HEK293 (cell line): ENCODE measurements at regions not wholly inside any gene's neighbourhood (a gene's known extent, or its start where the extent isn't known, plus 50 kb on each side); places are given as distances from the start of the nearest gene placed in this dataset.

Experiments used
- CTCF ChIA-PET: fragments of 350-600 bp; formaldehyde crosslinking; extraction: SDS; loops from one replicate; lab custom pipeline; 2021; ENCODE audit warnings: antibody characterized with exemption; lab: Yijun Ruan, JAX
- POLR2A ChIA-PET: fragments of 300-600 bp; formaldehyde crosslinking; extraction: SDS; loops from one replicate; lab custom pipeline; 2020; ENCODE audit warnings: antibody characterized with exemption, inconsistent platforms; lab: Yijun Ruan, JAX
- H3K27ac ChIP-seq: fragments of 200-500 bp; sonication (Bioruptor generic); 2 replicates; pipeline ENCODE4 v1.5.1; 2014; ENCODE audit warnings: low read depth, low read length, control low read depth, inconsistent platforms; ENCODE audit errors: extremely low read depth
- H3K36me3 ChIP-seq, 2 experiments: fragments of 200-500 bp in 1 of 2; sonication (Bioruptor generic) in 1 of 2; 1 replicate in 1 of 2; 2 replicates in 1 of 2; pipeline ENCODE4 v1.5.1; 2014 to 2017; ENCODE audit warnings: inconsistent platforms in 2 of 2, low read length in 2 of 2; ENCODE audit not compliant: control insufficient read depth in 2 of 2, insufficient read depth in 1 of 2
- H3K4me1 ChIP-seq: fragments of 200-500 bp; sonication (Bioruptor generic); 2 replicates; pipeline ENCODE4 v1.5.1; 2014; ENCODE audit warnings: mild to moderate bottlenecking, low read length, inconsistent platforms; ENCODE audit not compliant: control insufficient read depth, insufficient read depth
- H3K4me3 ChIP-seq: 2 replicates; pipeline ENCODE4 v1.5.1; 2011; ENCODE audit warnings: low read depth, mild to moderate bottlenecking, control low read depth, low read length, moderate library complexity
- H3K9me3 ChIP-seq: fragments of 200-500 bp; sonication (Bioruptor generic); 2 replicates; pipeline ENCODE4 v1.5.1; 2014; ENCODE audit warnings: low read depth, low read length, inconsistent platforms; ENCODE audit not compliant: control insufficient read depth, insufficient read depth
- SCRT2 ChIP-seq: fragments of 450-650 bp; formaldehyde crosslinking; IDR thresholded peaks from 2 replicates; pipeline ENCODE4 v1.5.1; 2016; ENCODE audit warnings: missing biosample characterization, missing genetic modification characterization
- TRIM28 ChIP-seq: IDR thresholded peaks from 2 replicates; pipeline ENCODE4 v1.6.1; 2011; ENCODE audit warnings: low read length, control low read depth, borderline replicate concordance
- ZFHX2 ChIP-seq: fragments of 450-650 bp; formaldehyde crosslinking; conservative IDR thresholded peaks from 2 replicates; pipeline ENCODE4 v1.5.1; 2016; ENCODE audit warnings: missing biosample characterization, missing genetic modification characterization
- ZNF121 ChIP-seq: fragments of 450-650 bp; formaldehyde crosslinking; IDR thresholded peaks from 2 replicates; pipeline ENCODE4 v1.5.1; 2016; ENCODE audit warnings: missing biosample characterization, missing genetic modification characterization
- ZNF140 ChIP-seq: fragments of 450-650 bp; formaldehyde crosslinking; IDR thresholded peaks from 2 replicates; pipeline ENCODE4 v1.5.1; 2016; ENCODE audit warnings: missing biosample characterization, missing genetic modification characterization
- ZNF248 ChIP-seq: fragments of 450-650 bp; formaldehyde crosslinking; IDR thresholded peaks from 2 replicates; pipeline ENCODE4 v1.5.1; 2017; ENCODE audit warnings: missing biosample characterization, missing genetic modification characterization
- ZNF266 ChIP-seq: fragments of 450-650 bp; formaldehyde crosslinking; IDR thresholded peaks from 2 replicates; pipeline ENCODE4 v1.5.1; 2016; ENCODE audit warnings: missing biosample characterization, missing genetic modification characterization, low read depth
- ZNF354C ChIP-seq: fragments of 450-650 bp; formaldehyde crosslinking; IDR thresholded peaks from 2 replicates; pipeline ENCODE4 v1.5.1; 2016; ENCODE audit warnings: missing biosample characterization, missing genetic modification characterization, low read depth, borderline replicate concordance
- ZNF404 ChIP-seq: fragments of 450-650 bp; formaldehyde crosslinking; IDR thresholded peaks from 2 replicates; pipeline ENCODE4 v1.5.1; 2017; ENCODE audit warnings: missing biosample characterization, missing genetic modification characterization
- ZNF521 ChIP-seq: fragments of 450-650 bp; formaldehyde crosslinking; IDR thresholded peaks from 2 replicates; pipeline ENCODE4 v1.5.1; 2017; ENCODE audit warnings: missing biosample characterization, mild to moderate bottlenecking, missing genetic modification characterization
- ZNF585B ChIP-seq: fragments of 450-650 bp; formaldehyde crosslinking; IDR thresholded peaks from 2 replicates; pipeline ENCODE4 v1.5.1; 2016; ENCODE audit warnings: missing biosample characterization, missing genetic modification characterization
- ZNF670 ChIP-seq: fragments of 450-650 bp; formaldehyde crosslinking; IDR thresholded peaks from 2 replicates; pipeline ENCODE4 v1.5.1; 2016; ENCODE audit warnings: missing biosample characterization, missing genetic modification characterization, low read depth
- ZNF792 ChIP-seq: fragments of 450-650 bp; formaldehyde crosslinking; IDR thresholded peaks from 2 replicates; pipeline ENCODE4 v1.5.1; 2016; ENCODE audit warnings: missing biosample characterization, missing genetic modification characterization
- ZNF843 ChIP-seq: fragments of 450-650 bp; formaldehyde crosslinking; IDR thresholded peaks from 2 replicates; pipeline ENCODE4 v1.5.1; 2016; ENCODE audit warnings: missing biosample characterization, missing genetic modification characterization
- TF ChIP-seq, protein P1 (sequence below): fragments of 450-650 bp; formaldehyde crosslinking; IDR thresholded peaks from 2 replicates; pipeline ENCODE4 v1.5.1; 2016; ENCODE audit warnings: missing biosample characterization, missing genetic modification characterization
- TF ChIP-seq, protein P2 (sequence below): fragments of 450-650 bp; formaldehyde crosslinking; IDR thresholded peaks from 2 replicates; pipeline ENCODE4 v1.5.1; 2016; ENCODE audit warnings: missing biosample characterization, missing genetic modification characterization
- TF ChIP-seq, protein P3 (sequence below): fragments of 450-650 bp; formaldehyde crosslinking; IDR thresholded peaks from 2 replicates; pipeline ENCODE4 v1.5.1; 2016; ENCODE audit warnings: missing biosample characterization, missing genetic modification characterization
- TF ChIP-seq, protein P4 (sequence below): fragments of 450-650 bp; formaldehyde crosslinking; IDR thresholded peaks from 2 replicates; pipeline ENCODE4 v1.5.1; 2016; ENCODE audit warnings: missing biosample characterization, missing genetic modification characterization
- TF ChIP-seq, protein P5 (sequence below): fragments of 450-650 bp; formaldehyde crosslinking; IDR thresholded peaks from 2 replicates; pipeline ENCODE4 v1.5.1; 2017; ENCODE audit warnings: missing biosample characterization, missing genetic modification characterization

DNA sequence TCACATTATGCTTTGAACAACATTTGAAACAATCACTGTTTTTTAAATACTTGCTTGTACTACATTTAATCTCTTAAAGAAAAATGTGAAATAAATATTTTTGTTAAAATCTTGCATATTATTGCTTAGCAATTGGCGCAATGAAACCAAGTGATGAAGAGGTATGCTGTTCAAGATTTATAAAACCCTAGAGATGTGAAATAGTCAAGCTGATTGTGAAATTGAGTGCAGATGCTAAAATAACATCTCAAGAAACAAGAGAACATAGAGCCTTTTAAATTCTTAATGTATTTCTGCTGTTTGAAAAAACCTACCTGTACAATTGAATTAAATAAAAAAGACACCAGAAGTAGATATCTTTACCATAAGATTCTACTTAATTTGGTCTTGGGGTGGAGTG is 179.2 kb upstream of the MCHR2 start (continued):
- TF ChIP-seq ZNF843 (no peak), ZFHX2 (tag by site-specific recombination) (no peak), ZNF521 (no peak), ZNF670 (tag by site-specific recombination) (no peak), TRIM28 (no peak), ZNF266 (tag by site-specific recombination) (no peak)

DNA sequence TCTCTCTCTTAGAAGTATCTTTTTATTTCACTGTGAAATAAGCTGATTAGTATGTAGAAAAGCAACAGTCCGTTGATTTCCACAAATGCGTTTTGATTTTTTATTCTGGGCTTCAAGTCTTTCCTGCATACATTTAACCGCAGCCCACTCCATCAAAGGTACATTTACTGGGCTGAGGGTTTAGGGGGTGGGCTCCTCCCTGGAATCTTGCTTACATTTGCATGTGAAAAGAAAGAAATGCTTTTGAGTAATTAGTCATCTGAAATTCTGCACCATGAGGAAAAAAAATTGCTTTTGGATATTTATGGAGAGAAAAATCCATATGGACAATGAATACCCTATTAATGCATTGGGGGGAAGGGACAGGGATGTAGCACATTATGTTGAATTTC is 178.3 kb upstream of the MCHR2 start:
- CTCF ChIA-PET, result interaction anchor here (1.0 kb wide), 1 partner anchor 305 kb away, joined by 3 read pairs; no protein-coding TSS in a partner anchor
- Histone ChIP-seq H3K27ac (no peak overlapping the region), H3K4me3 (no peak overlapping the region), H3K36me3 (no peaks in the 10 kb centered on the region), H3K4me1 (0 out of 2 replicates have a peak, but pooled peaks cover 3% of the 10 kb centered on the region), H3K9me3 (no peaks in the 10 kb centered on the region)
- TF ChIP-seq ZNF354C (tag by site-specific recombination) (no peak), ZNF140 (no peak), ZNF585B (no peak), ZNF121 (tag by site-specific recombination) (no peak)
- TF ChIP-seq, protein P1, sequence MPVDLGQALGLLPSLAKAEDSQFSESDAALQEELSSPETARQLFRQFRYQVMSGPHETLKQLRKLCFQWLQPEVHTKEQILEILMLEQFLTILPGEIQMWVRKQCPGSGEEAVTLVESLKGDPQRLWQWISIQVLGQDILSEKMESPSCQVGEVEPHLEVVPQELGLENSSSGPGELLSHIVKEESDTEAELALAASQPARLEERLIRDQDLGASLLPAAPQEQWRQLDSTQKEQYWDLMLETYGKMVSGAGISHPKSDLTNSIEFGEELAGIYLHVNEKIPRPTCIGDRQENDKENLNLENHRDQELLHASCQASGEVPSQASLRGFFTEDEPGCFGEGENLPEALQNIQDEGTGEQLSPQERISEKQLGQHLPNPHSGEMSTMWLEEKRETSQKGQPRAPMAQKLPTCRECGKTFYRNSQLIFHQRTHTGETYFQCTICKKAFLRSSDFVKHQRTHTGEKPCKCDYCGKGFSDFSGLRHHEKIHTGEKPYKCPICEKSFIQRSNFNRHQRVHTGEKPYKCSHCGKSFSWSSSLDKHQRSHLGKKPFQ (tag by site-specific recombination), result no peak
- TF ChIP-seq, protein P2, sequence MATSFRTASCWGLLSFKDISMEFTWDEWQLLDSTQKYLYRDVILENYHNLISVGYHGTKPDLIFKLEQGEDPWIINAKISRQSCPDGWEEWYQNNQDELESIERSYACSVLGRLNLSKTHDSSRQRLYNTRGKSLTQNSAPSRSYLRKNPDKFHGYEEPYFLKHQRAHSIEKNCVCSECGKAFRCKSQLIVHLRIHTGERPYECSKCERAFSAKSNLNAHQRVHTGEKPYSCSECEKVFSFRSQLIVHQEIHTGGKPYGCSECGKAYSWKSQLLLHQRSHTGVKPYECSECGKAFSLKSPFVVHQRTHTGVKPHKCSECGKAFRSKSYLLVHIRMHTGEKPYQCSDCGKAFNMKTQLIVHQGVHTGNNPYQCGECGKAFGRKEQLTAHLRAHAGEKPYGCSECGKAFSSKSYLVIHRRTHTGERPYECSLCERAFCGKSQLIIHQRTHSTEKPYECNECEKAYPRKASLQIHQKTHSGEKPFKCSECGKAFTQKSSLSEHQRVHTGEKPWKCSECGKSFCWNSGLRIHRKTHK (tag by site-specific recombination), result no peak
- POLR2A ChIA-PET, result no interaction called here

DNA sequence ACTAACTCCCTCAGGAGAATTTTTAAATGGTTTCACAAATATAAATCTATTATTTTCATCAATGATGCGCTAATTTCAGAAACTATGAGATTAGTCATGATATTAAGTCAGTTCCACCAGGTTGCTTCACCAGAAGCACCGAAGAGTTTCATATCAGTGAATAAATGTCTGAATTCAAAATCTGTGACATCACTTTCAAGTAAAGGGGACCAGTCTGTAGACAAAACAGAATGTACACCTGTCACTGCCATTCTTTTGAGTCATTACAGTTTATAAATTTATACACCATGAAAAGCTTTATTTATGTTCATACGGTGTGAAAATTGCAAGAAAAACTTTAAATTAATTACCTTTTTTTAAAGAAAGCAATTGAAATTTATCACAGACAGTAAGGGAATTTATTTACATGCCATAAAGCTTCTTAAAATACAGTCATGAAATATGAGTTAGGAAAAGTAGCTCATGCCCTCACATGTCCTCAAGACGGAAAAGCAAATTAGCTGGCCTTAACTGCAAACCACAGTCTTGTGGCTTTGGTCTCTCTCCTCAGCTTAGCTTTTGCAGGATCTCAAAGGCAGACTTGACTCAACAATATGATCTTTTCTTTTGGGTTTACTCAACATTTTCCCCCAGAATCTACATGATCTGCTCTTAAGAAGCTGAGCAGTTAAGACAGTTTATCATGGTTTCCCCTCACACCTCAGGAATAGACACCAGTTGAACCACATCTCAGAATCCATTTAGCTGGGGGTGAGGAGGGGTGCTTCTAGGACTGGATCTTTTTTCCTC is 177.7 kb upstream of the MCHR2 start:
- H3K4me3 ChIP-seq, result no peak overlapping the region
- ChIA-PET CTCF (interaction anchor here (1.0 kb wide), 2 partner anchors 9 to 304 kb away, joined by 3 to 4 read pairs; no protein-coding TSS in a partner anchor), POLR2A (no interaction called here)
- H3K36me3 ChIP-seq, result no peaks in the 10 kb centered on the region
- no peak overlapping the region for H3K27ac ChIP-seq
- 0 out of 2 replicates have a peak, but pooled peaks cover 3% of the 10 kb centered on the region for H3K4me1 ChIP-seq
- H3K9me3 ChIP-seq, result no peaks in the 10 kb centered on the region
- no peak for TF ChIP-seq ZNF404 (tag by site-specific recombination)
- no peak for TF ChIP-seq ZNF248 (tag by site-specific recombination)
- peak; percentile 56 for TF ChIP-seq SCRT2
- TF ChIP-seq, protein P3, sequence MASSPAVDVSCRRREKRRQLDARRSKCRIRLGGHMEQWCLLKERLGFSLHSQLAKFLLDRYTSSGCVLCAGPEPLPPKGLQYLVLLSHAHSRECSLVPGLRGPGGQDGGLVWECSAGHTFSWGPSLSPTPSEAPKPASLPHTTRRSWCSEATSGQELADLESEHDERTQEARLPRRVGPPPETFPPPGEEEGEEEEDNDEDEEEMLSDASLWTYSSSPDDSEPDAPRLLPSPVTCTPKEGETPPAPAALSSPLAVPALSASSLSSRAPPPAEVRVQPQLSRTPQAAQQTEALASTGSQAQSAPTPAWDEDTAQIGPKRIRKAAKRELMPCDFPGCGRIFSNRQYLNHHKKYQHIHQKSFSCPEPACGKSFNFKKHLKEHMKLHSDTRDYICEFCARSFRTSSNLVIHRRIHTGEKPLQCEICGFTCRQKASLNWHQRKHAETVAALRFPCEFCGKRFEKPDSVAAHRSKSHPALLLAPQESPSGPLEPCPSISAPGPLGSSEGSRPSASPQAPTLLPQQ (tag by site-specific recombination), result no peak

DNA sequence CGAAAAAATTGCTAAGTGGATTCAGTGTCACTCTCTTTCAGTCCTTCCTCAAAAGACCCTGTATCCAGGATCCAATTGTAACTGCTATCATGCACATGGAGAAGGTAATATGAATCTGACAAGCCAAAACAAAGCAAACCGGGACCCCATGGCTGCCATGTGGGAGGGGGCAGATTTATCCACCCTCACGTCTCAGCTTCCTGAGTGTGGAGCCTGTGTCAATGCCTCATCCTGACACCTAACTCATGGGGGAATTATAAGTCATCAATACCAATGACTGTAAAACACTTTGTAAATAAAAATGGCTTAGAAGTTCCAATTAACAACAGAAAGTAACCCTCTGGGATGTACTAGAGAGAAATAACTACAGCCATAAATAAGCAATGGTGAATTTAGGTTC is 174.1 kb upstream of the MCHR2 start:
- H3K36me3 ChIP-seq, result no peaks in the 10 kb centered on the region
- H3K27ac ChIP-seq, result no peak overlapping the region
- H3K4me1 ChIP-seq, result no peaks in the 10 kb centered on the region
- POLR2A ChIA-PET, result no interaction called here
- H3K4me3 ChIP-seq, result no peak overlapping the region
- CTCF ChIA-PET, result interaction anchor here (0.7 kb wide), 1 partner anchor 24 kb away, joined by 3 read pairs; no protein-coding TSS in a partner anchor
- no peaks in the 10 kb centered on the region for H3K9me3 ChIP-seq
- TF ChIP-seq ZNF792 (tag by site-specific recombination), result no peak
- TF ChIP-seq, protein P4, sequence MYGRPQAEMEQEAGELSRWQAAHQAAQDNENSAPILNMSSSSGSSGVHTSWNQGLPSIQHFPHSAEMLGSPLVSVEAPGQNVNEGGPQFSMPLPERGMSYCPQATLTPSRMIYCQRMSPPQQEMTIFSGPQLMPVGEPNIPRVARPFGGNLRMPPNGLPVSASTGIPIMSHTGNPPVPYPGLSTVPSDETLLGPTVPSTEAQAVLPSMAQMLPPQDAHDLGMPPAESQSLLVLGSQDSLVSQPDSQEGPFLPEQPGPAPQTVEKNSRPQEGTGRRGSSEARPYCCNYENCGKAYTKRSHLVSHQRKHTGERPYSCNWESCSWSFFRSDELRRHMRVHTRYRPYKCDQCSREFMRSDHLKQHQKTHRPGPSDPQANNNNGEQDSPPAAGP (tag by site-specific recombination), result no peak
- TF ChIP-seq, protein P5, sequence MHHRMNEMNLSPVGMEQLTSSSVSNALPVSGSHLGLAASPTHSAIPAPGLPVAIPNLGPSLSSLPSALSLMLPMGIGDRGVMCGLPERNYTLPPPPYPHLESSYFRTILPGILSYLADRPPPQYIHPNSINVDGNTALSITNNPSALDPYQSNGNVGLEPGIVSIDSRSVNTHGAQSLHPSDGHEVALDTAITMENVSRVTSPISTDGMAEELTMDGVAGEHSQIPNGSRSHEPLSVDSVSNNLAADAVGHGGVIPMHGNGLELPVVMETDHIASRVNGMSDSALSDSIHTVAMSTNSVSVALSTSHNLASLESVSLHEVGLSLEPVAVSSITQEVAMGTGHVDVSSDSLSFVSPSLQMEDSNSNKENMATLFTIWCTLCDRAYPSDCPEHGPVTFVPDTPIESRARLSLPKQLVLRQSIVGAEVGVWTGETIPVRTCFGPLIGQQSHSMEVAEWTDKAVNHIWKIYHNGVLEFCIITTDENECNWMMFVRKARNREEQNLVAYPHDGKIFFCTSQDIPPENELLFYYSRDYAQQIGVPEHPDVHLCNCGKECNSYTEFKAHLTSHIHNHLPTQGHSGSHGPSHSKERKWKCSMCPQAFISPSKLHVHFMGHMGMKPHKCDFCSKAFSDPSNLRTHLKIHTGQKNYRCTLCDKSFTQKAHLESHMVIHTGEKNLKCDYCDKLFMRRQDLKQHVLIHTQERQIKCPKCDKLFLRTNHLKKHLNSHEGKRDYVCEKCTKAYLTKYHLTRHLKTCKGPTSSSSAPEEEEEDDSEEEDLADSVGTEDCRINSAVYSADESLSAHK (tag by site-specific recombination), result no peak
- TF ChIP-seq ZNF121 (tag by site-specific recombination), result no peak
